Kidney epithelial cell (primary cell): ENCODE measurements at regions not wholly inside any gene's neighbourhood (a gene's known extent, or its start where the extent isn't known, plus 50 kb on each side); places are given as distances from the start of the nearest gene placed in this dataset.

Experiments
- DNase-seq: peaks from one replicate; pipeline ENCODE4 v3.0.0-alpha.2; 2010; ENCODE audit warnings: low read depth
- H3K27me3 ChIP-seq: 2 replicates; pipeline ENCODE4 v1.6.0; 2011; ENCODE audit warnings: low read length; ENCODE audit not compliant: control insufficient read depth, insufficient read depth
- H3K36me3 ChIP-seq: 2 replicates; pipeline ENCODE4 v1.5.1; 2011; ENCODE audit warnings: low read length; ENCODE audit not compliant: control insufficient read depth, insufficient read depth
- H3K4me3 ChIP-seq: 2 replicates; pipeline ENCODE4 v1.5.1; 2011; ENCODE audit warnings: low read depth, mild to moderate bottlenecking, control low read depth, low read length
- CTCF ChIP-seq: IDR thresholded peaks from 2 replicates; pipeline ENCODE4 v1.5.1; 2011; ENCODE audit warnings: mild to moderate bottlenecking, moderate library complexity, low read length, control low read depth, inconsistent platforms; ENCODE audit not compliant: insufficient read depth, poor library complexity, severe bottlenecking

GRCh38 chr2:160628811-160629210, 135.2 kb upstream of the RBMS1 start:
- H3K36me3 ChIP-seq, result no peaks in the 10 kb centered on the region
- H3K4me3 ChIP-seq, result no peak overlapping the region
- H3K27me3 ChIP-seq, result no peaks in the 10 kb centered on the region
- TF ChIP-seq CTCF, result no peak
- no peak for DNase-seq

GRCh38 chr2:160630801-160631590, 137.4 kb upstream of the RBMS1 start:
- no peak for TF ChIP-seq CTCF
- no peak for DNase-seq
- no peak overlapping the region for H3K4me3 ChIP-seq
- H3K36me3 ChIP-seq, result no peaks in the 10 kb centered on the region
- H3K27me3 ChIP-seq, result no peaks in the 10 kb centered on the region

GRCh38 chr2:160632084-160632975, 138.7 kb upstream of the RBMS1 start:
- TF ChIP-seq CTCF, result no peak
- no peaks in the 10 kb centered on the region for H3K27me3 ChIP-seq
- H3K4me3 ChIP-seq, result no peak overlapping the region
- no peak for DNase-seq
- no peaks in the 10 kb centered on the region for H3K36me3 ChIP-seq

GRCh38 chr2:160634436-160634835, 140.8 kb upstream of the RBMS1 start:
- TF ChIP-seq CTCF, result no peak
- DNase-seq, result no peak
- Histone ChIP-seq H3K36me3 (no peaks in the 10 kb centered on the region), H3K27me3 (no peaks in the 10 kb centered on the region), H3K4me3 (no peak overlapping the region)

GRCh38 chr2:160635488-160635887, 141.9 kb upstream of the RBMS1 start:
- no peaks in the 10 kb centered on the region for H3K27me3 ChIP-seq
- DNase-seq, result no peak
- TF ChIP-seq CTCF, result no peak

More at GRCh38 chr2:160635488-160635887, 141.9 kb upstream of the RBMS1 start:
- Histone ChIP-seq H3K4me3 (no peak overlapping the region), H3K36me3 (no peaks in the 10 kb centered on the region)
